Activated CD8-positive, alpha-beta T cell treated with anti-CD3 and anti-CD28 coated beads, Interleukin-2, amount 10 ng/mL, durations not matched to agents 7 days and 5 days (primary cell): ENCODE measurements at regions not wholly inside any gene's neighbourhood (a gene's known extent, or its start where the extent isn't known, plus 50 kb on each side); places are given as distances from the start of the nearest gene placed in this dataset.
"Not testable (repeated sequence)": the region's sequence is repeated elsewhere in the genome, so short reads cannot be mapped to it uniquely, and the experiment has no call there.

Experiments used
- ATAC-seq: fragments of 150-1000 bp; cut with Tn5 transposase; one replicate; pipeline ENCODE4 v1.10.0; 2021; ENCODE audit warnings: moderate library complexity
- CTCF ChIA-PET: fragments of 350-600 bp; sonication (Branson Sonifier 250); formaldehyde crosslinking; loops from one replicate; lab custom pipeline; 2021; ENCODE audit warnings: antibody characterized with exemption; lab: Charles Lee
- POLR2A ChIA-PET: fragments of 350-600 bp; sonication (Branson Sonifier 250); formaldehyde crosslinking; loops from one replicate; lab custom pipeline; 2021; ENCODE audit warnings: antibody characterized with exemption; lab: Charles Lee
- DNase-seq: peaks from one replicate; pipeline ENCODE4 v3.0.0-alpha.2; 2020
- H3K27ac Mint-ChIP-seq: one replicate; pipeline ENCODE4 v1.8.0; 2021; ENCODE audit warnings: mild to moderate bottlenecking, mixed read lengths
- H3K27me3 Mint-ChIP-seq: one replicate; pipeline ENCODE4 v1.8.0; 2021; ENCODE audit warnings: low read depth, mixed read lengths
- H3K36me3 Mint-ChIP-seq: one replicate; pipeline ENCODE4 v1.8.0; 2021; ENCODE audit warnings: low read depth, mixed read lengths
- H3K4me1 Mint-ChIP-seq: one replicate; pipeline ENCODE4 v1.8.0; 2021; ENCODE audit warnings: low read depth, mixed read lengths
- H3K4me3 Mint-ChIP-seq: one replicate; pipeline ENCODE4 v1.8.0; 2021; ENCODE audit warnings: mild to moderate bottlenecking, mixed read lengths
- H3K9me3 Mint-ChIP-seq: one replicate; pipeline ENCODE4 v1.8.0; 2022; ENCODE audit warnings: mixed read lengths; ENCODE audit not compliant: insufficient read depth

DNA sequence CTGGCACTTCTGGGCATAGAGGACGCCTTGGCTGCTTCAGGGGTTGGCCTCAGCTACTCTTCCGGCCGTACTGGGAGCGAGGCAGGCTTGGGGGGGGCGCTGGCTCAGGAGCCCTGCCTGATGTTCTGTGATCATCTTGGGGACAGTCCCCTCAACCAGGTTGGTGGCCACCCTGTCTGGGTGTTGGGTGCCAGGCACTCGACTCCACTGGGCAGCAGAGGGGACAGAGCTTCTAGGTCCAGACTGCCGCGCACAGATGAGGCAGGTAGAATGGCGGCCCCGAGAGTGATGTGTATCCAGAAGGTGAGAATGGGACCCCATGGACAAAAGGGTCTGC is 84.9 kb downstream of the ASB1 start:
- Mint-ChIP-seq H3K4me3 (no peak overlapping the region), H3K27me3 (peaks cover 17% of the 10 kb centered on the region), H3K27ac (no peak overlapping the region), H3K4me1 (peaks cover 7% of the 10 kb centered on the region), H3K9me3 (peaks cover 8% of the 10 kb centered on the region), H3K36me3 (no peaks in the 10 kb centered on the region)
- no peak for ATAC-seq
- ChIA-PET POLR2A (no interaction called here), CTCF (no interaction called here)
- no peak for DNase-seq

DNA sequence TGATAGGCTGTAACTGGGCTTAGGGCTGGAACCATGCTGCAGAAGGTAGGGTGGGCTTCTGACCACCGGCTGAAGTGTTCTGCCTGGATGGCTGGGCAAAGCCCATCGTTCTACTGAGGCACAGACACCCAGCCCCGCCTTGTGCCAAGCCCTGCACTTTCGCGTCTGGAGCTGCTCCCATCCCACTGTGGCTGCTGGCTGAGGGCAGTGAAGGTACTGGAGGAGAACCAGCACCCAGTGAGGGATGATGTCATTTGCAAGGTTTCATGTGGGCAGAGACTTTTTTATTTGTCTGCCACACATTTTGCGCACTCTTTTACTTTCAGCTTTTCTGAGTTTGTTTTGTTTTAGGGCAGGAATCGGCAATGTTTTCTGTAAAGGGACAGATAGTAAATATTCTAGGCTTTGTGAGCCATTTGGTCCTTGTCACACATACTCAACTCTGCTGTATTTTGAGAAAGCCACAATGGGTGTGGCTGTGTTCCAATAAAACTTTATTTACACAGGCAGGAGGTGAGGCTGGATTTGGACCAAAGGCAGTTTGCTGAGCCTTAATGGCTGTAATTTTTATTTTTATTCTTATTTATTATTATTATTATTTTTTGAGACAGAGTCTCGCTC is 85.6 kb downstream of the ASB1 start:
- peaks cover 14% of the 10 kb centered on the region for H3K27me3 Mint-ChIP-seq
- H3K4me1 Mint-ChIP-seq: peaks cover 7% of the 10 kb centered on the region
- no peaks in the 10 kb centered on the region for H3K36me3 Mint-ChIP-seq
- ChIA-PET POLR2A (no interaction called here), CTCF (interaction anchor here (0.8 to 2.0 kb wide), 2 partner anchors 9 to 542 kb away, joined by 3 to 8 read pairs; no protein-coding TSS in a partner anchor)
- DNase-seq (no peak), ATAC-seq (no peak)
- no peak overlapping the region for H3K4me3 Mint-ChIP-seq
- H3K9me3 Mint-ChIP-seq: peaks cover 8% of the 10 kb centered on the region
- H3K27ac Mint-ChIP-seq: no peak overlapping the region

DNA sequence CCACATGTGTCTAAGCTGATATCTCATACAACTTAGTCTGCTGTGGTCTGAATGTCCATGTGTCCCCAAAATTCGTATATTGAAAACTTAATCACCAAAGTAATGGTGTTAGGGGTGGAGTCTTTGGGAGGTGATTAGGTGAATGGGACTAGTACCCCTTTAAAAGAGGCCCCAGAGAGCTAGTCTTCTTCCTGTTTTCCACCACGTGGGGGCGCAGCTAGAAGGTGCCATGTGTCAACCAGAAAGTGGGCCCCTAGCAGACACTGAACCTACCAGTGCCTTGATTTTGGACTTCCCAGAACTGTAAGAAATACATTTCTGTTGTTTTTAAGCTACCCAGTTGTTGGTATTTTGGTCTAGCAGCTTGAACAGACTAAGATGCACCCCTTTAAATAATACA is 86.6 kb downstream of the ASB1 start:
- Mint-ChIP-seq H3K4me3 (no peak overlapping the region), H3K9me3 (peaks cover 13% of the 10 kb centered on the region), H3K4me1 (peaks cover 7% of the 10 kb centered on the region), H3K27me3 (peaks cover 11% of the 10 kb centered on the region), H3K27ac (no peak overlapping the region), H3K36me3 (no peaks in the 10 kb centered on the region)
- POLR2A ChIA-PET: no interaction called here
- CTCF ChIA-PET: interaction anchor here (0.8 to 3.0 kb wide), 9 partner anchors 10 to 543 kb away, joined by 3 to 12 read pairs (median 7); no protein-coding TSS in a partner anchor
- DNase-seq (peak; percentile 59), ATAC-seq (no peak)

DNA sequence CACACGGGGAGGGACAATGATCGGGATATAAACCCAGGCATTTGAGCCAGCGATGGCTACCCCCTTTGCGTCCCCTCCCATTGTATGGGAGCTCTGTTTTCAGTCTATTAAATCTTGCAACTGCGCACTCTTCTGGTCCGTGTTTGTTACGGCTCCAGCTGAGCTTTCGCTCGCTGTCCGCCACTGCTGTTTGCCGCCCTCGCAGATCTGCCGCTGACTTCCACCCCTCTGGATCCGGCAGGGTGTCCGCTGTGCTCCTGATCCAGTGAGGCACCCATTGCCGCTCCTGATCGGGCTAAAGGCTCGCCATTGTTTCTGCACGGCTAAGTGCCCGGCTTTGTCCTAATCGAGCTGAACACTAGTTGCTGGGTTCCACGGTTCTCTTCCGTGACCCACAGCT is 87.3 kb downstream of the ASB1 start:
- POLR2A ChIA-PET, H3K4me3 Mint-ChIP-seq, DNase-seq, H3K36me3 Mint-ChIP-seq, ATAC-seq, H3K27ac Mint-ChIP-seq, H3K4me1 Mint-ChIP-seq: not testable (repeated sequence)
- H3K27me3 Mint-ChIP-seq: peaks cover 11% of the 10 kb centered on the region
- H3K9me3 Mint-ChIP-seq: peaks cover 13% of the 10 kb centered on the region
- CTCF ChIA-PET: interaction anchor here (1.3 to 3.0 kb wide), 8 partner anchors 10 to 271 kb away, joined by 4 to 12 read pairs (median 8); no protein-coding TSS in a partner anchor

DNA sequence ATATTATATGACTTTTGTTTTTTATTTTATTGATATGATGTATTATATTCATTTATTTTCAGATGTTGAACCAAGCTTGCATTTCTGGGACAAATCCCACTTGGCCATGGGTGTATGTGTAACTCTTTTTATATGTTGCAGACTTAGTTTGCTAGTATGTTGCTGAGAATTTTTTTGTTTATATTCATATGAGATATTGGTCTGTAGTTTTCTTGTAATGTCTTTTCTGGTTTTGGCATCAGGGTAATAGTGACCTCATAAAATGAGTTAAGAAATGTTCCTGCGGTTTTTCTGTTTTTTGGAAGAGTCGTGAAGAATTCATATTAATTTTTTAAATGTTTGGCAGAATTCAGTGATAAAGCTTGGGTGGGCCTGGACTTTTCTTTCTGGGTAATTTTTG is 88.7 kb downstream of the ASB1 start:
- Mint-ChIP-seq H3K27ac (no peak overlapping the region), H3K9me3 (peaks cover 13% of the 10 kb centered on the region), H3K4me3 (no peak overlapping the region), H3K4me1 (peaks cover 7% of the 10 kb centered on the region), H3K36me3 (no peaks in the 10 kb centered on the region), H3K27me3 (peaks cover 11% of the 10 kb centered on the region)
- DNase-seq: no peak
- ATAC-seq: no peak
- ChIA-PET CTCF (interaction anchor here (0.7 to 3.0 kb wide), 4 partner anchors 17 to 269 kb away, joined by 3 to 12 read pairs (median 8); no protein-coding TSS in a partner anchor), POLR2A (no interaction called here)

DNA sequence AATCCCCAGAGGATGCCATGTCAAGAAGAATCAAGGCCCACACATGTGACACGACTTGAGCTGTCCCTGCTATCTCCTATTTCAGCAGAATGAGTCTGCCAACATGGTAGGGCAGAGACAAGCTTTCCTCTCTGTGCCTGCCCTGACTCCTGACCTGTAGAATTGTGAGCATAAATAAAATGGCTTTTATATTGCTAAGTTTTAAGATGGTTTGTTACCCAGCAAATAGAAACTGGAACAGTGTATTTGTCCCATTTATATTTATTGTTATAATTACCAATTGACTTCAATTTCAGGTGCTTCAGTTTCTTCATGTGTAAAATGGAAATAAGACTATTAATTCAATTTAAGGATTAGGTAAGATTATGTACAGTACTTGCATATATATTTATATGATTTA is 90.5 kb downstream of the ASB1 start:
- Mint-ChIP-seq H3K4me1 (peaks cover 7% of the 10 kb centered on the region), H3K27me3 (peaks cover 11% of the 10 kb centered on the region), H3K36me3 (no peaks in the 10 kb centered on the region), H3K9me3 (peaks cover 13% of the 10 kb centered on the region), H3K4me3 (no peak overlapping the region), H3K27ac (no peak overlapping the region)
- ATAC-seq: no peak
- CTCF ChIA-PET: no interaction called here
- DNase-seq: no peak
- POLR2A ChIA-PET: no interaction called here

DNA sequence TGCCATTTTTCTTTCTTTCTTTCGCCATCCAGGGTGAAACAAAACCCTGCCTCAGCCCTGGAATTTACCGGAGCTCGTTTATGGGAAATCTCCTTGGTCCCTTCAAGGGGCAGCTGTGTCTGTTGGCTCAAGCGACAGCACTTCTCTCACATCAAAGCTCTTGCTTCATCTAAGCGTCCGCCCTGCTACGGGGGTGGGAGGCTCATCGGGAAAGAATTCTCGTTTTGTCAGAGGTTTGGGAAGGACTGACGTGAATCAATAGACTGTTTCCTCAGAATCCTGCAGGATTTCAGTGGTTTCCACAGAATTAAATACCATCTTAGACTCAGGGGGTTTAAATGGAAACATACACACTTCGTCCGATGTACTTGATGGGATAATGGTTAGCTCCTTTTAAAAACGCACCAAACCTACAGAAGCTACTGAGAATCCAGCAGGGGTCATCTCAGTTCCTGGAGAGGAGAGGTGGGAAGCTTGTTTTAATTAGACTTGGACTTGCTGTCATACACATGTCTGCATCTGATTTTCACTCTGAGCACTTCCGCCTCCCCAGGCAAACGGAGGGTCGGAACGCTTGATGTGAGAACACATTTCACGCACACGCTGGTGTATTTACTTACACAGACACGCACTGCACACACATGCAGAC is 91.6 kb downstream of the ASB1 start:
- no peak overlapping the region for H3K4me3 Mint-ChIP-seq
- H3K4me1 Mint-ChIP-seq: peaks cover 7% of the 10 kb centered on the region
- H3K9me3 Mint-ChIP-seq: peaks cover 13% of the 10 kb centered on the region
- peaks cover 11% of the 10 kb centered on the region for H3K27me3 Mint-ChIP-seq
- no peaks in the 10 kb centered on the region for H3K36me3 Mint-ChIP-seq
- DNase-seq (no peak), ATAC-seq (no peak)
- ChIA-PET POLR2A (no interaction called here), CTCF (no interaction called here)
- no peak overlapping the region for H3K27ac Mint-ChIP-seq

DNA sequence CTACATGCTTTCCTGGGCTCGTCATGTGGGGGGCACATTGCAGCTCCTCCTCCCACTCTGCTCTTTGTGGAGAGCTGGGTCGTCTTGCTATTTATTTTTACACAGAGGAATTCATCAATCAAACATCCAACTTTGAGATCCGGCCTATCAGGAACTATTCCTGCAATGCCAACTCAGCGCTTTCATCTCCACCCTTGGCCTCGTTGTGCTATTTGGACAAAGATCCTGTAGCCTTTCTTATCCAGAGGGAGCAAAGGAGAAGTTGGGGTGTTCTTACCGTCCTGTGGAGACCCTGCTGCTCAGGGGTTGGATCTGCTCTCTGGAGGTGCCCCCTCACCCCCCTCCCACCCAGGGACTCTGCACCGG is 92.1 kb downstream of the ASB1 start:
- H3K36me3 Mint-ChIP-seq: no peaks in the 10 kb centered on the region
- H3K27me3 Mint-ChIP-seq: peaks cover 11% of the 10 kb centered on the region
- peaks cover 7% of the 10 kb centered on the region for H3K4me1 Mint-ChIP-seq
- H3K4me3 Mint-ChIP-seq: no peak overlapping the region
- CTCF ChIA-PET: no interaction called here
- ATAC-seq: no peak
- no peak for DNase-seq
- H3K27ac Mint-ChIP-seq: no peak overlapping the region
- POLR2A ChIA-PET: no interaction called here
- peaks cover 13% of the 10 kb centered on the region for H3K9me3 Mint-ChIP-seq

DNA sequence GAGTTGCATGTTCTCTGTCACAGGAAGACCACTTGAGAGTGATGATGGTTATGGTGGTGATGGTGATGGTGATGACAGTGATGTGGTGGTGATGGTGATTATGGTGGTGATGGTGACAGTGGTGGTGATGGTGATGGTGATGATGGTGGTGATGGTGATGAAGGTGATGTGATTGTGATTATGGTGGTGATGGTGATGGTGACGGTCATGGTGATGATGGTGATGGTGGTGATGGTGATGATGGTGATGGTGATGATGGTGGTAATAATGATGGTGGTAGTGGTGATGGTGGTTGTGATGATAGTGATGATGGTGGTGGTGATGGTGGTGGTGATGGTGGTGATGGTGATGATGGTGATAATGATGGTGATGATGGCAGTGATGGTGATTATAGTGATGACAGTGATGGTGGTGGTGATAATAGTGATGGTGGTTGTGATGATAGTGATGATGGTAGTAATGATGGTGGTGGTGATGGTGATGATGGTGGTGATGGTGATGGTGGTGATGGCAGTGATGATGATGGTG is 93.7 kb downstream of the ASB1 start:
- Mint-ChIP-seq H3K9me3 (peaks cover 13% of the 10 kb centered on the region), H3K27ac (no peak overlapping the region), H3K4me1 (peaks cover 7% of the 10 kb centered on the region), H3K27me3 (peaks cover 5% of the 10 kb centered on the region), H3K36me3 (no peaks in the 10 kb centered on the region), H3K4me3 (no peak overlapping the region)
- POLR2A ChIA-PET: no interaction called here
- DNase-seq: no peak
- CTCF ChIA-PET: no interaction called here
- ATAC-seq: no peak

DNA sequence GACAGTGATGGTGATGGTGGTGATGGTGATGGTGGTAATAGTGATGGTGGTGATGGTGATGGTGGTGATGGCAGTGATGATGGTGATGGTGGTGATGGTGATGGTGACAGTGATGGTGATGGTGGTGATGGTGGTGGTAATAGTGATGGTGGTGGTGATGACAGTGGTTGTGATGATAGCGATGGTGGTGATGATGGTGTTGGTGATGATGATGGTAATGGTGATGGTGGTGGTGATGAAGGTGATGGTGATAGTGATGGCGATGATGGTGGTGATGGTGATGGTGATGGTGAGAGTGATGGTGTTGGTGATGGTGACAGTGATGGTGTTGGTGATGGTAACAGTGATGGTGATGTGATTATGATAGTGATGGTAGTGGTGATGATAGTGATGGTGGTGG is 94.3 kb downstream of the ASB1 start:
- ATAC-seq (no peak), DNase-seq (no peak)
- ChIA-PET CTCF (no interaction called here), POLR2A (no interaction called here)
- H3K9me3 Mint-ChIP-seq: peaks cover 11% of the 10 kb centered on the region
- H3K4me3 Mint-ChIP-seq: no peak overlapping the region
- H3K4me1 Mint-ChIP-seq: peaks cover 5% of the 10 kb centered on the region
- H3K36me3 Mint-ChIP-seq: no peaks in the 10 kb centered on the region
- no peak overlapping the region for H3K27ac Mint-ChIP-seq
- H3K27me3 Mint-ChIP-seq: peaks cover under 1% of the 10 kb centered on the region

DNA sequence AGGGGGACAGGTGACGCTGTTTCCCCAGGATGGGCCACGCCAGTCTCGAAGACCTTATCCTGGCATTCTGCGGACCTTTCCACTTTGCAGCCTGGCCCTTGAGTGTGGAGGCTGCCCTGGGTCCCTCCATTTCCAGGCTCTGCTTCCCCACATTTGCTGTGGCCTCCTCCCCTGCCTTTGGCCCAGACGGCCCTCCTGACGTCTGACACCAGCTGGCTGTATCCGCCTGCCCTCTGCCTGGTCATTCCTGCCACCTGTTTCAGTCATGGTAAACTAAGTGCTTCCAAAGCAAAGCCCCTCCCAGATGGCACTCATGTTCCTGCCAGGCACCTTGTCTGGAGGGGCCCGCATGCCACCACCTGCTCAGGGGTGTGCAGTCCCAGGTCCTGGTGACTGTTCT is 95.1 kb downstream of the ASB1 start:
- ATAC-seq: no peak
- no peaks in the 10 kb centered on the region for H3K36me3 Mint-ChIP-seq
- CTCF ChIA-PET: no interaction called here
- DNase-seq: no peak
- no peak overlapping the region for H3K27ac Mint-ChIP-seq
- no peak overlapping the region for H3K4me3 Mint-ChIP-seq
- H3K9me3 Mint-ChIP-seq: peaks cover 5% of the 10 kb centered on the region
- no peaks in the 10 kb centered on the region for H3K27me3 Mint-ChIP-seq
- POLR2A ChIA-PET: no interaction called here
- no peaks in the 10 kb centered on the region for H3K4me1 Mint-ChIP-seq
